HCT116 (cell line): ENCODE measurements at regions not wholly inside any gene's neighbourhood (a gene's known extent, or its start where the extent isn't known, plus 50 kb on each side); places are given as distances from the start of the nearest gene placed in this dataset.

Experiments
- ATAC-seq: fragments of 200-7000 bp; cut with Tn5 transposase; 2 replicates; pipeline ENCODE4 v1.9.1; 2020; ENCODE audit warnings: mild to moderate bottlenecking, moderate library complexity
- BruUV-seq: library from RNA; stranded (reverse); fragments of 400-500 nt; replicated peaks from 2 replicates; lab custom pipeline; 2021; lab: Mats Ljungman, UMichigan
- CTCF ChIA-PET: fragments of 300-600 bp; sonication (Branson Sonifier 250); formaldehyde crosslinking; loops from one replicate; lab custom pipeline; 2021; ENCODE audit warnings: antibody characterized with exemption; lab: Charles Lee
- POLR2A ChIA-PET: fragments of 300-600, 350-600 bp; sonication (Branson Sonifier 250); formaldehyde crosslinking; loops from one replicate; lab custom pipeline; 2021; ENCODE audit warnings: antibody characterized with exemption; lab: Charles Lee
- RAD21 ChIA-PET, 2 experiments: fragments of 300-600 bp; sonication (Branson Sonifier 250); formaldehyde crosslinking; loops; one replicate each; lab custom pipeline; 2023; ENCODE audit warnings: low total read pairs in 2 of 2; ENCODE audit not compliant: uncharacterized antibody in 2 of 2, unreplicated experiment in 2 of 2, low non-redundant PET in 1 of 2; lab: Charles Lee
- DNase-seq: peaks from one replicate; pipeline ENCODE4 v3.0.0-alpha.2; 2010; ENCODE audit warnings: low read depth, low spot score
- H2AFZ ChIP-seq: fragments of 200-600 bp; shearing (Covaris generic), sonication (generic); 2 replicates; pipeline ENCODE4 v1.6.1; 2017; ENCODE audit warnings: low read depth, mixed run types, mixed read lengths, antibody characterized with exemption, low read length; ENCODE audit not compliant: poor library complexity, severe bottlenecking
- H3K27ac ChIP-seq: 2 replicates; pipeline ENCODE4 v1.5.1; 2012; ENCODE audit warnings: low read depth, low read length
- H3K27me3 ChIP-seq: fragments of 200-600 bp; sonication (generic); 2 replicates; pipeline ENCODE4 v1.6.1; 2016; ENCODE audit warnings: mixed run types, low read length, mixed read lengths; ENCODE audit not compliant: insufficient read depth
- H3K36me3 ChIP-seq, 2 experiments: fragments of 200-500 bp in 1 of 2; fragments of 200-600 bp in 1 of 2; sonication (Bioruptor generic) in 1 of 2; sonication (generic) in 1 of 2; 2 replicates each; pipeline versions ENCODE4 v1.5.1 to v1.6.1; 2014 to 2016; ENCODE audit warnings: low read length in 2 of 2, inconsistent platforms in 1 of 2, mixed read lengths in 1 of 2, mixed run types in 1 of 2; ENCODE audit not compliant: insufficient read depth in 2 of 2, control insufficient read depth in 1 of 2
- H3K4me1 ChIP-seq, 2 experiments: fragments of 200-600 bp in 1 of 2; sonication (generic) in 1 of 2; 2 replicates each; pipeline versions ENCODE4 v1.5.1 to v1.6.1; 2012 to 2017; ENCODE audit warnings: low read length in 2 of 2, inconsistent platforms in 1 of 2, mild to moderate bottlenecking in 1 of 2, mixed read lengths in 1 of 2, mixed run types in 1 of 2, moderate library complexity in 1 of 2; ENCODE audit not compliant: insufficient read depth in 2 of 2, control insufficient read depth in 1 of 2
- H3K4me2 ChIP-seq: fragments of 200-600 bp; sonication (generic); 2 replicates; pipeline ENCODE4 v1.6.1; 2017; ENCODE audit warnings: mixed run types, low read length, mixed read lengths
- H3K4me3 ChIP-seq, 2 experiments: fragments of 200-600 bp in 1 of 2; sonication (generic) in 1 of 2; replicated peaks in 1 of 2; 2 replicates each; pipeline ENCODE4 v1.5.1; 2011 to 2016; ENCODE audit warnings: low read length in 2 of 2, control low read depth in 1 of 2, low read depth in 1 of 2, mild to moderate bottlenecking in 1 of 2, mixed read lengths in 1 of 2, mixed run types in 1 of 2
- H3K79me2 ChIP-seq: fragments of 200-600 bp; sonication (generic); 2 replicates; pipeline ENCODE4 v1.6.1; 2017; ENCODE audit warnings: mild to moderate bottlenecking, mixed run types, low read length, moderate library complexity, mixed read lengths; ENCODE audit not compliant: insufficient read depth
- H3K9ac ChIP-seq: fragments of 200-600 bp; sonication (generic); 2 replicates; pipeline ENCODE4 v1.6.1; 2016; ENCODE audit warnings: low read length, mixed read lengths
- H3K9me2 ChIP-seq: fragments of 200-600 bp; sonication (generic), shearing (Covaris generic); 2 replicates; pipeline ENCODE4 v1.6.1; 2017; ENCODE audit warnings: mixed run types, mild to moderate bottlenecking, moderate library complexity; ENCODE audit not compliant: insufficient read depth
- H3K9me3 ChIP-seq, 2 experiments: fragments of 200-500 bp in 1 of 2; fragments of 200-600 bp in 1 of 2; sonication (Bioruptor generic) in 1 of 2; sonication (generic) in 1 of 2; 2 replicates each; pipeline ENCODE4 v1.6.1; 2014 to 2017; ENCODE audit warnings: low read length in 2 of 2, mixed read lengths in 2 of 2, inconsistent platforms in 1 of 2, low read depth in 1 of 2, mild to moderate bottlenecking in 1 of 2, mixed run types in 1 of 2, moderate library complexity in 1 of 2; ENCODE audit not compliant: control insufficient read depth in 1 of 2, insufficient read depth in 1 of 2
- H4K20me1 ChIP-seq: fragments of 200-600 bp; sonication (generic), shearing (Covaris generic); 2 replicates; pipeline ENCODE4 v1.6.1; 2017; ENCODE audit warnings: mixed run types, mild to moderate bottlenecking, moderate library complexity; ENCODE audit not compliant: insufficient read depth
- CBX3 ChIP-seq: IDR thresholded peaks from 2 replicates; pipeline ENCODE4 v1.6.1; 2012; ENCODE audit warnings: low read depth
- CEBPB ChIP-seq: IDR thresholded peaks from 2 replicates; pipeline ENCODE4 v1.6.1; 2012; ENCODE audit warnings: low read depth
- CTCF ChIP-seq, 3 experiments: fragments of 200-600 bp in 1 of 3; sonication (generic) in 1 of 3; IDR thresholded peaks in 2 of 3; conservative IDR thresholded peaks in 1 of 3; 2 replicates each; pipeline ENCODE4 v1.5.1; 2012 to 2017; ENCODE audit warnings: low read depth in 2 of 3, low read length in 2 of 3, antibody characterized with exemption in 1 of 3, borderline replicate concordance in 1 of 3, control low read depth in 1 of 3, mild to moderate bottlenecking in 1 of 3, mixed read lengths in 1 of 3, mixed run types in 1 of 3, moderate library complexity in 1 of 3; ENCODE audit not compliant: insufficient read depth in 1 of 3
- EGR1 ChIP-seq: IDR thresholded peaks from 2 replicates; pipeline ENCODE4 v1.6.1; 2012; ENCODE audit warnings: low read depth
- EZH2 ChIP-seq: fragments of 200-600 bp; sonication (generic); IDR thresholded peaks from 2 replicates; pipeline ENCODE4 v1.6.1; 2017; ENCODE audit warnings: antibody characterized with exemption, mixed run types
- EZH2phosphoT487 ChIP-seq: fragments of 200-600 bp; IDR thresholded peaks from 2 replicates; pipeline ENCODE4 v1.6.1; 2018; ENCODE audit warnings: antibody characterized with exemption, borderline replicate concordance
- JUND ChIP-seq: IDR thresholded peaks from 2 replicates; pipeline ENCODE4 v1.6.1; 2012
- POLR2A ChIP-seq: IDR thresholded peaks from 2 replicates; pipeline ENCODE4 v1.7.0; 2011; ENCODE audit warnings: borderline replicate concordance; ENCODE audit not compliant: insufficient read depth, insufficient read length; ENCODE audit errors: extremely low read depth
- POLR2AphosphoS5 ChIP-seq: IDR thresholded peaks from 2 replicates; pipeline ENCODE4 v1.6.1; 2011; ENCODE audit warnings: mild to moderate bottlenecking, low read depth, low read length, moderate library complexity
- RAD21 ChIP-seq: IDR thresholded peaks from 2 replicates; pipeline ENCODE4 v1.6.1; 2012; ENCODE audit warnings: low read depth, mild to moderate bottlenecking
- SIN3A ChIP-seq: IDR thresholded peaks from 2 replicates; pipeline ENCODE4 v1.6.1; 2012; ENCODE audit warnings: low read depth
- SP1 ChIP-seq: IDR thresholded peaks from 2 replicates; pipeline ENCODE4 v1.6.1; 2012; ENCODE audit warnings: low read depth
- TCF7L2 ChIP-seq: IDR thresholded peaks from 2 replicates; pipeline ENCODE4 v1.7.0; 2011; ENCODE audit warnings: borderline replicate concordance, inconsistent platforms; ENCODE audit not compliant: insufficient read depth, insufficient read length; ENCODE audit errors: extremely low read depth
- YY1 ChIP-seq: IDR thresholded peaks from 2 replicates; pipeline ENCODE4 v1.6.1; 2011; ENCODE audit warnings: low read length, low read depth, moderate library complexity, mild to moderate bottlenecking; ENCODE audit not compliant: insufficient replicate concordance; ENCODE audit errors: extremely low read depth
- ZFX ChIP-seq: fragments of 450-650 bp; IDR thresholded peaks from 2 replicates; pipeline ENCODE4 v1.6.1; 2017
- ZNF274 ChIP-seq: fragments of 200-500 bp; sonication (Bioruptor generic); IDR thresholded peaks from 2 replicates; pipeline ENCODE4 v1.6.1; 2014; ENCODE audit warnings: mild to moderate bottlenecking, low read depth, low read length, inconsistent platforms
- intact Hi-C: fragments of 100-400 bp; cut with micrococcal nuclease; formaldehyde crosslinking; loops from 2 replicates; pipeline ENCODE4 v1.10.0; 2022

GRCh38 chr19:20413705-20414104 lies 151.9 kb downstream of the ZNF737 start:
- H3K4me1 ChIP-seq, result no peaks in the 10 kb centered on the region
- intact Hi-C loops, result no loop called here
- no TSS peak for BruUV-seq
- H3K79me2 ChIP-seq, result no peaks in the 10 kb centered on the region
- ChIA-PET POLR2A (no interaction called here), RAD21 (no interaction called here), CTCF (no interaction called here)
- no peaks in the 10 kb centered on the region for H3K36me3 ChIP-seq
- H3K9me3 ChIP-seq, result peaks cover 6 to 7% of the 10 kb centered on the region in 2 experiments; a peak in 2 of 4 replicates
- ATAC-seq (no peak), DNase-seq (no peak)
- no peak overlapping the region for H3K27ac ChIP-seq
- H2AFZ ChIP-seq, result no peak overlapping the region
- H3K27me3 ChIP-seq, result no peaks in the 10 kb centered on the region
- no peak overlapping the region for H3K4me3 ChIP-seq
- no peak for TF ChIP-seq POLR2A
- no peak for TF ChIP-seq EZH2phosphoT487
- TF ChIP-seq EZH2, result no peak
- TF ChIP-seq, all 23 proteins: peak for 0
- Histone ChIP-seq H3K4me2 (no peak overlapping the region), H3K9ac (no peak overlapping the region), H3K9me2 (no peaks in the 10 kb centered on the region), H4K20me1 (no peaks in the 10 kb centered on the region)

- peaks cover 6 to 7% of the 10 kb centered on the region in 2 experiments; a peak in 2 of 4 replicates for H3K9me3 ChIP-seq
- CTCF ChIA-PET, result no interaction called here
- H3K36me3 ChIP-seq, result no peaks in the 10 kb centered on the region
- H3K4me2 ChIP-seq, result no peak overlapping the region
- DNase-seq, result no peak
- H3K79me2 ChIP-seq, result no peaks in the 10 kb centered on the region
- no peak overlapping the region for H3K4me3 ChIP-seq
- POLR2A ChIA-PET, result no interaction called here
- no TSS peak for BruUV-seq
- H3K9ac ChIP-seq, result no peak overlapping the region
- H3K9me2 ChIP-seq, result no peaks in the 10 kb centered on the region
- H4K20me1 ChIP-seq, result no peaks in the 10 kb centered on the region
- intact Hi-C loops, result no loop called here
- no peak overlapping the region for H2AFZ ChIP-seq
- H3K27me3 ChIP-seq, result no peaks in the 10 kb centered on the region
- no peak for ATAC-seq
- TF ChIP-seq CTCF (IDR thresholded peaks at IDR 0.05 in 2 of 3, conservative IDR thresholded peaks at IDR 0.05 in 1 of 3; ENCODE audit: borderline replicate concordance in 1 of 3, insufficient read depth in 1 of 3, low read depth in 2 of 3, low read length in 2 of 3) (no peak), SP1 (no peak), EGR1 (no peak), POLR2AphosphoS5 (no peak), ZFX (no peak), TCF7L2 (no peak), CEBPB (no peak), JUND (no peak), POLR2A (no peak), RAD21 (no peak), YY1 (no peak), ZNF274 (no peak), SIN3A (no peak), CBX3 (no peak)
- RAD21 ChIA-PET, result no interaction called here
- H3K27ac ChIP-seq, result no peak overlapping the region
- no peaks in the 10 kb centered on the region for H3K4me1 ChIP-seq
Measured at GRCh38 chr19:20412846-20413245, 152.7 kb downstream of the ZNF737 start.
